Suppressor macrophage (primary cell): ENCODE measurements at regions not wholly inside any gene's neighbourhood (a gene's known extent, or its start where the extent isn't known, plus 50 kb on each side); places are given as distances from the start of the nearest gene placed in this dataset.

ENCODE experiments used
- DNase-seq, 4 experiments: peaks; one replicate each; pipeline ENCODE4 v3.0.0-alpha.2; 2020 to 2022

DNA sequence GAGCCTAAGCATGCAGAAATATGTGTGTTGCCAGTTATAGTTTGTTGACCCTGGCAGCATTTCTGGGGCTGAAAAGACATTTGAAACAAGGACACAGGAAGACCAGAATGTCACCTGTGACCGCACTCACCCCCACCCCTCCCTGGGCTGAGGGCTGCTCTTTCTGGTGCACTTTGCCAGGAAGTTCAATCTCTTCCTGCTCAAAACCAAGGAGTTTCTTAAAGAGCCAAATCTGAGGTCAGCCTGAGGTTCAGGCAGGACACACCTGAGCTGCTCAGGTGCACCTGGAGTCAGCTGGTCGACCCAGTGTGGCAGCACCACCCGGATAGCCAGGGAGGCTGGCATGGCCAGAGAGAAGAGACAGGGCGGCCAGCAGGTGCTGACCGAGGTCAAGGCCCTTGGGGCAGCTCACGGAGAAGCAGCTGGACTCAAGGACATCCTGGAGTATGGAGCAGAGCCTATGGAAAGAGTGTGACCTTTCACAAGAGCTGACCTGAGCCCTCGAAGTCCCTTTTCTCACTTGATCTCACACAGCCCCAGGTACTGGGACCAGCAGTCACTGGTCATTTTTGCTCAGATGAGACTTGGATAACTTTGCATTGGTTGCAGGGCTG lies 376.9 kb upstream of the IRX4 start:
- DNase-seq: no peak

DNA sequence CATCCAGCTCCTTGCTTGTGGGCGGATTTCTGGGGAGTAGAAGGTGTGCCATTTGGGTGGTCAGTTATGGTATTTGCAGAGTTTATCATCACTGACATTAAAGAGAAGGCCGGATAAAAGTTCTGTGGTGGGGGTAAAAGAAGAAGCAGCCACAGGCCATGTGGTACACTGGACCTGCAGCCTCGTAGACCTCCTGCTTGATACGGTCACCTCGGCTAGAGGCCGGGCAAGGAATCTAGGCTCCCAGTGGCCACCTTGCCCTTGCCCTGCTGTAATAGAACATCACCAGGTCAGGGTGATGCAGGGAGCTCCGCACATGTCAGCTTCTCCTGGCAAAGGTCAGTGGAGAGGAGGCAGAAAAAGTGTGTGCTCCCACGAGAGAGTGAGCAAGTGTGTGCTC lies 376.1 kb upstream of the IRX4 start:
- no peak for DNase-seq

DNA sequence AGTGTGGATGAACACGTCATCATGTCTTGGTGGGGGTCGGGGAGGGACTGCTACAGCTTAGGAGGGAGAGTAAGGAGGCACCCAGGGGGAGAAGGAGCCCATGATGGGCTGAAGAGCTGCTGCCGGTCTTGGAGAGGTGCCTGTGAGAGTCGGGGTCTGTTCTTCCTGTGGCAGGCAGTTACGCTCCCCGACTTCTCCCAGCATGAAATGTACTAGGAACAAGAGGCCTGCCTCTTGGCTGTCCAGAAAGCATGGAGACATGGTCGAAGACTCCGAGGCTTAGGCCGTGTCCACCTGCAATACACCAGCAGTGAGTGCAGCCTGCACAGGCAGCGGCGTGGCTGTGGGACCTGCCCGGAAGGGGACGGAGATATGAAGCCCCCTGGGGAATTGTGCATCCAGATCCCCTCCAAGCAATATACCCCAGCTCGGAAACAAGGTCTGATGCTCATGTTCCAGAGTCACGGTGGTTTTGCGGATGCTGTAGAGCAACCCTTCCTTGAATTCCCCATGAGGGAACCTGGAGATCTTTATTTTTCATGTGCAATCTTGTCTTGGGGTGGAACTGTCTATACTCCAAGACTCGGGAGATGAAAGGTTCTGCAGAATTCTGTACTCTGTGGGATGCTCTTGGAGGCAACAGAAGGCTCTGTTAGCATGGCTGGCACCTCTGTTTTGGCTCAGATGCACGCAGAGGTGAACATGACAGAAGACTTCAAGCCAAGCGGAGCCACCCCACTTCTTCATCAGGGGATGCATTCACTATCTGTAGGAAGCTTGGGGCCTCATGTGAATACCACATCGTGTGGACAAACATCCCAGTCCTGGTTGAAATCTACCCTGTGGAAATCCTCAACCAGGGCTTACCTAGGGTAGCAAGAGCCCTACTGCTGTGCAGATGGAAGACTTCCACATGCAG lies 374.9 kb upstream of the IRX4 start:
- no peak for DNase-seq

DNA sequence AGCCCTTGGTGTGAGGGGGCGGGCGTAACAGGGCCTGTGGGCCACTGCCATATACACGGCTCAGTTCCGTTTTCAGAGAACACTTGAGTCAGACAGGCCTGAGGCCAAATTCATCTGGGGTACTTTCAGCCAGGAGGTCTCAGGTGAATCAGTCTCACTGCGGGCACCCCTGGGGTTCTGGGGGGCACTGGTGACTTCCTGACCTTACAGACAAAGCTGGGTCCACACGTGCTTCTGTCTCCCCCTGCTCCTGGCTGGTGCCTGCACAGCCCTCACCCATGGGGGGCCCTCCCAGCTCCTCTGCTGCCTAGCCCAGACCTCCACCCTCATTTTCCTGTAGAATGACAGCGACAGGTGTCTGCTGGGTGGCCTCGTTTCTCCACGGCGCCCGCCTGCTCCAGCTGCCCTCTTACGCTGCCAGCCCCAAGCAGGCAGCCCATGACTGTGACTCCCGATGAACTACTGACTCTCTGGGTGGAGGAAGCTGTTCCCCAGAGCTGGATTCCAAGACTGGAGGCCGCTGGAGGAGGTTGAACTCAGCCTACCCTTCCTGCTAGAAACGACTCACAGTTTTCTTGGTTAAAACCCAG lies 374.1 kb upstream of the IRX4 start:
- DNase-seq: no peak

DNA sequence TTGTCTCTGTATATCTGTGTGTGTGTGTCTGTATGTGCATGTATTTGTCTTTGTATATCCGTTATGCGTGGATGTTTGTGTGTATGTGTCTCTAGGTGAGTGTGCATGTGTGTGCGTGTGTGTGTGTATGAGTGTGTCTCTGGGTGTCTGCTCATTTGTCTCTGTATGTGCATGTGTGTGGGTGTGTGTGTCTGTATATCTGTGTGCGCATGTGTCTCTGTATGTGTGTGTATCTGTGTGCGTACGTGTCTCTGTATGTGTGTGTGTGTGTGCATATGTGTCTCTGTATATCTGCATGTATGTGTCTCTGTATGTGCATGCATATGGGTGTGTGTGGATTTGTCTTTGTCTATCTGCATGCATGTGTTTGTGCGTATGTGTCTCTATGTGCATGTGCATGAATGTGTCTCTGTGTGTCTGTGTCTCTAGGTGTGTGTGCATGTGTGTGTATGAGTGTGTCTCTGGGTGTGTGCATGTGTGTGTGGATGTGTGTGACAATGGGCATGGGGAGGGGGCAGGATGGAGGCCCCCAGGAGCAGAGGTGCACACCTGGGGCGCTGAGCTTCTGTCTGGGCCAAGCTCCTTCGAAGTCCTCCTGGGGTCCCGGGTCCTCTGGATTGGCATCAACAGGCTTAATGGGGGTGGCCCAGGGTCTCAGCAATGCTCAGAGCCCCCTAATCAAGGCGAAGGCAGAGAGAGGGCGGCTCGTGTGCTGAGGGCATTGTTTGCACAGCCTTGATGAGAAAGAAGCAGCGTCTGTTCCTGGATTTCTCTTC lies 373.4 kb upstream of the IRX4 start:
- no peak for DNase-seq

DNA sequence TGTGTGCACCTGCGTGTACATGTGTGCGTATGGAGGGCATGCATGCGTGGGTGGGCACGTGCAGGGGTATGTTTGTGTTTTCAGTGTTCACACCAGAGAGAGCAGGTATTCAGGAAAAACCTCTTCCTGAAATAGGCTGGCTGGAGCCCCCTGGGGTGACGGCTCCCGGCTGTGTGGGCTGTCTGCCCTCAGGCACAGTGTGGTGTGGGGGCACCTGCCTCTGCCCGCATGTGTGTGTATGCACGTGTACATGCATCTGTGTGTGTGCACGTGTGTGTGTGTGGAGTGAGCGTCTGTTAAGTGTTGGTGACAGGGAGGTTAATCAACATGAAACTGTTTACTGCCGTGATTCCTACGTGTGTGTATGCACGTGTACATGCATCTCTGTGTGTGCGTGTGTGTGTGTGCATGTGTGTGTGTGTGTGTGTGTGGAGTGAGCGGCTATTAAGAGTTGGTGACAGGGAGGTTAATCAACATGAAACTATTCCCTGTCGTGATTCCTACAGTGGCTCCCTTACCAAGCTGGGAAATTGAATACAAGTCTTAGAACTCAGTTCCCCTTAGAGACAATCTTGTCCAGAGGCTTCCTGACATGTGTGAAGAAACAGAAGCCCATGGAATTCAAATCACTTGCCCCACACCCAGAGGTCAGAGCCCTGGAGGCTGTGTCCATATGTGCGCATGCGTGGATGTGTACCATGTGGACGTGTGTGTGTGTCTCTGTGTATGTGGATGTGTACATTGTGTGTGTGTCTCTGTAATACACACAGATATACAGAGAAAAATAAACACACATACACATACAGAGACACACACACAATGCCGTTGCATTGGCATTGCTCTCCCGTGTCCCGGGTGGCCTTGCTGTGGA lies 372.4 kb upstream of the IRX4 start:
- no peak for DNase-seq

DNA sequence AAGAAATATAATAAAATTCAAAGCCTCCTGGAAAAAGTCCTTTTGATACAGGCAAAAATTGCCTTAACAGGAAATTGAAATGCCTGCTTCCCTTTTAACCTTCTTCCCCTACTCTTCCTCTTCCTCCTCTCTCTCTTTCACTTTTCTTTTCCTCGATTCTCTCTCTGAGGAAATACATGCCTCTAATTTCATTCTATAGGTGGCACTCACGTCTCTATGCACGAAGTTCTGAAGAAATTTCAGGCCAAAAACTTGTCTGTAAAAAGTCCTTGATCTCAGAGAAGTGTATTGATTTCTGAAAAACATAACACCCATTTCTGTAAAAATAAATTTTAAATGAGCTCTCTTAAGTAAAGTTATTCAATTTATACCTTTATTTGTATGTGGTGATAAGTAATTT lies 371.7 kb upstream of the IRX4 start:
- no peak for DNase-seq

DNA sequence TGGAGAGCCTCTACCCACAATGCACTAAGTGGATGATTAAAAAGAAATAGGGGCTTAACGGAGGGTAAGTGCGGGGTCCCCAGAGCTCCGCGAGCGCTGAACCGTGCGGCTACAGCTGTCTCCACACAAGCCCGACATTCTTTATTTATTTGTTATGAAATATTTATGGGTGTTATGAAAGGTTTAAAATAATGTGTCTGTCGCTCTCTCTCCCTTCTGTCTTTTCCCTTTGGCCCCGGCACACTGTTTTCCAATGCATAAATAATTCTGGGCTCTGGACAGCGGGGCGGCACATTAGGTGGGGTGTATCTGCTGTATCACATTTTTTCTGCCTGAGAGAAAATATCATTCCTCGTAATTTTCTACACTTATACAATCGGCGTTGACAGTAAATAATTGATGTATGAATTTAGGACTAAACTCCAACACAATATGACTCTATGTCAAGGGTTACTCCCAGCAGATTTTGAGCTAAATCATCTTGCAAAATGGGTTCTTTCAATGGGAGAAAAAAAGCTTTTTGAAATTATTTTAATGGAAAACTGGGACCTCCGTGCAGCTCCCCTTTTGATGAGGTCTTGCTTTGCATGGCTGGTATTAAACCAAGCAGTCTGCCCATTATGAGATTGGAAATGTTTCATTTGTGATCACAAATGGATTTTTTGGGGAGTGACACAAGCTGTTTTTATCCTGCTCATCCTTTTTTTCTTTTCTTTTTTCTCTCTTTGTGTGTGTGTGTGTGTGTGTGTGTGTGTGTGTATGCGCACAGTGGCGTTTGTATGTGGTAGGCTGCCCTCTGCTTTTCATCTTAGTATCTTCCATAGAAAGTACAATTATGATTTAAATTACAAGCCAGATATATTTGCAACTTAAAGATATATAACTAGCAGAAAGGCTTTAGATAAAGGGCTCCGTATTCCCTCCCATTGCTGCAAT lies 370.6 kb upstream of the IRX4 start:
- DNase-seq: no peak

DNA sequence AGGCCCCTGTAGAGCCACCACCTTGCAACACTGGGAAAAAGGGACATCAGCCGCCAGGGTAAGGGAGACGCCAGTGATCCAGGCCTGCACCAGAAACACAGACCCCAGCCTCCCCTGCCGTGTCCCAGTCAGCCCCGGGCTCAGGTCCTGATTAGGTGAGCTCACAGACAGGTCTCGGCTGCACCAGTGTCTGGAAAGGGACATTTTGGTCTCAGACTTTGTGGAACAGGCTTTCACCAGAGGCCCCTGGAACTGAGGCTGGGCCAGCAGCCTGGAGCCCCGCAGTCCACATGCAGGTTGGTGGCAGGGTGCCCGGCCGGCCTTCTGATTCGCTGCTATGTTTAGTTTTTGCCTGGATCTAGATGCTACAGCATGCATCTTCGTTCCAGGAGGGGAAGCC lies 369.0 kb upstream of the IRX4 start:
- DNase-seq: no peak

DNA sequence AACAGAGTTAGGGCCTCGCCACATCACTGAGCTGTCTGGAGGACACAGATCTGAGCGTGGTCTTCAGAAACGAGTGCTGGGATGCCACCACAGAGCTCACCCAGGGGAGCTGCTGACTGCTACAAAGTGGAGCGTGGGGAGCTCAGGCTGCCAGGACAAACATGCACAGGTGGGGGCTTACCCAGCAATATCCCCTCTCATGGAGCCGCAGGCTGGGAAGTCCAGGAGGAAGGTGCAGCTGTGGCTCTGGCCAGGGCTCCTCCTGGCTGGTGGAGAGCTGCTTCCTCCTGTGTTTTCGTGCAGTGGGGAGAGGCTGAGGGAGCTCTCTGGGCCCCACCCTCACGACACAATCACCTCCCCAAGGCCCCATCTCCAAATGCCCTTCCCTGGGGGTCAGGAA lies 368.6 kb upstream of the IRX4 start:
- DNase-seq: no peak

DNA sequence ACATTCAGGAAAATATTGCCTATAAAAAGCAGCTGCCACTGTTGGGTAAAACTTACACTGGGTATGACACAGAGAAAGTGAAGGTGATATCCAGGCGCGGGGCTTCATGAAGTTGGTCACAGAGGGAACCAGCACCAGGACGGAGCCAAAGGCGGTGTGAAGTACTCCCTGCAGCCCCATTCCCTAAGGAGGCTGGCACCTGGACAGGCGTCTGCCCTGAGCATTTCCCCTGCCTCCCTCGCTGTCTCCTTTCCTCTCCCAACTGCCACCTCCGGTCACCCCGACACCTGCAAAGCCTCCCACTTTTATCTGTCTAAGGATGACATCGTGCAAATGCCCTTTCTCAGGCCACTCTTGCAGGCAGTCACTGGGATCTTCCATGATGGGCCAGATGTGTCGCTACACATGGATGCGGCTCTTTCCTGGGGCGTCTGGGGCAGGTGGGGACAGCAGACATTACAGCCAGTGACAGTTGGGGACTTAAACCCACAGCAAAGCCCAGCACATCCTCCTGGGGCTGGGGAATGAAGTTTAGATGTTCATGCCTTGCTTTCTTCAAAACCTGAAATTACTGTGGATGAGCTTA lies 367.7 kb upstream of the IRX4 start:
- no peak for DNase-seq

DNA sequence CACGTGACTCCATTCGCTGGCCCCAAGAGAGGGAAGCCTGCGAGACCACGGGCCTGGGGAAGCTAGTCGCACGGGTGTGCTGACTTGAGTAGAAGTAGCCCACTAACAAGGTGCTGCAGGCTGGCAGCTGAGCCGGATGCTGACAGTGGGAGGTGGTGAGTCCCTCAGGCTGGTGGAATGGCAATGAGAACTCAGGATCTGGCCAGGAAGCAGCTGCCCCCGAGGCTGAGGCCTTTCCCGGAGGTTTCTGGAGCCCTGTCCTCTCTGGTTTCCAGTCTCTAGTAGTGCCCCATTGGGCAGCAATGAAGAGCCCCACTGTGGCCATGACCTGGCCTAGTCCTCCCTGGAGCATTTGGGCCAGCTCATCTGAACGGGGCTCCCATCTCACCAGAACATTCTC lies 366.7 kb upstream of the IRX4 start:
- DNase-seq: no peak

DNA sequence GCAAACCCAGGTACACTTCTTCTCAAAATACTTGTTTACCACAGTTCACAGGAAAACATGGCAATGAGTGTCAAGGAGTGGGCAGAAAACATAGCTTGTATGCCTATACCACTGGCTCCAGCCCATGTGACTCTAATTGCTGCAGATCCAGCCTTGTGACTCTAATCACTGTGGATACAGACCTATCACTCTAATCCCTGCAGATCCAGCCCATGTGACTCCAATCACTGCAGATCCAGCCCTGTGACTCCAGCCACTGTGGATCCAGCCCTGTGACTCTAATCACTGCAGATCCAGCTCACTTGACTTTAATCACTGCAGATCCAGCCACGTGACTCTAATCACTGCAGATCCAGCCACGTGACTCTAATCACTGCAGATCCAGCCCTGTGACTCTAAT lies 366.3 kb upstream of the IRX4 start:
- DNase-seq: no peak

DNA sequence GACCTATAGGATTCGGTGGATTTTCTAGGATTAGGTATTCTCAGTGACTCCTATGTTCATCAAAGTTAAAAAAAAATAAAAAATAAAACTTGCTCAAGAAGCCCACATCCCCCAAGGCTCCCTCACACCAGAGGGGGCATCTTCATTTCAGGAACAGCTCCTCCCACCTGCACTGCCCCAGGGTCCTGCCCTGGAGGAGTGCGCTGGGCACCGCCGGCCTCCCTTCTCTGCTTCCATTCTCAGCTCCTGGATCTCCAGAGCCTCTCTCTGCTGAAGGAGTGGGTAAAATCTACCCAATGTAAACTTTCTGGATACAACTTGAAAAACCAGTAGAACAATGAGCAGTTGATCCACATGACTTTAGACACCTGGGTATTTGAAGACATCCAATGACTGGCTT lies 359.8 kb upstream of the IRX4 start:
- no peak for DNase-seq

DNA sequence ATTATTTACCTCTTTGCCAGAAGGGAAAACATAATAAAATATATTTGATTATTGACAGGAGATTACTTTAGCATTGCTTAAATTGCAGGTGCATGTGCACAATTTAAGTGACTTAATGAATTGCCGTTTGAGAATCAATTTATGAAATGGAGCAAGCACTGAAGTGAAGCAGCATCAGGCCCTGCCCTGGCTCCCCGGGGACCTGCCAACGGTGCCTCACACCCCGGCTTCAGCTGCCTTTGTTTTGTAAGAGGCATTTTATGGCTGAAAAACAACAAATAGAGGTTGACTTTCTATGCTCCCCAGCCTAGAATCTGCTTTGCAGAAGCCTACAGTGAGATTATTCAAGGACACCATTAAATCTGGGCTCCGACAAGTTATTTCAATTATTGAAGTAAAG lies 359.1 kb upstream of the IRX4 start:
- DNase-seq: no peak

DNA sequence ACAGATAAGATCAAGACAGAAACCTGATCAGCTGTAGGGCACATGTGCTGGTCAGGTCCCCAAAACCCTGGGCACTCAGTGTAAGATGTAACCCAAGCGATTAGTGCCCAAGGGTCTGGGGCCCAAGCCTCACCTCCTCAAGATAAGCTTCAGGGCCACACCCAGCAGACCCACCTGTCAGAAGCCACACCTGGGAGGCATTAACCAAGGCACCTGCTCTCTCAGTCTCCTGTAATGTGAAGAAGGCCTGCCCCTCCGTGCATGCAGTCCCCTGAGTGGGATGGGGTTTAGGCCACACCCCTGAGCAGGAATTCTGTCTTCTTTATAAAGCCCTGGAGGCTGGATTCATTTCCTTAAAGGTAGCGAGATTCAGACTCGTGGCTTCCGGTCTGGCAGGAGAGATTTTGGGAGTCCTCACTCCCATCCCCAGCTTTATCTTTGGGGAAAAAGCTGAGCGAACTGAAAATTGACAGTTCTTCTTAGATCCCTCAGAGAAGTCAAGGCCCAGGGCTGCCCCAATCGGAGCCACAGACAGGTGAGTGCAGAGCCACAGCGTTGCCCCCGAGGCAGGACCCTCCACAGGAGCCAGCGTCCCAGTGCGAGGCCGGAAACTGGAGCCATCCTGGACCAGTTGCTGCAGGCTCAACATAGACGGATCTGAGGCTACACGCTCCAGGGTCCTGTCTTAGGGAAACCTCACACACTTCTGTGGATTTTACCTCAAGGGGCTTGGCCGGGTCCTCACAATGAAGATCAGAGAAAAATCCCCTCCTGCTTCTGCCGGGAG lies 357.6 kb upstream of the IRX4 start:
- DNase-seq: no peak

DNA sequence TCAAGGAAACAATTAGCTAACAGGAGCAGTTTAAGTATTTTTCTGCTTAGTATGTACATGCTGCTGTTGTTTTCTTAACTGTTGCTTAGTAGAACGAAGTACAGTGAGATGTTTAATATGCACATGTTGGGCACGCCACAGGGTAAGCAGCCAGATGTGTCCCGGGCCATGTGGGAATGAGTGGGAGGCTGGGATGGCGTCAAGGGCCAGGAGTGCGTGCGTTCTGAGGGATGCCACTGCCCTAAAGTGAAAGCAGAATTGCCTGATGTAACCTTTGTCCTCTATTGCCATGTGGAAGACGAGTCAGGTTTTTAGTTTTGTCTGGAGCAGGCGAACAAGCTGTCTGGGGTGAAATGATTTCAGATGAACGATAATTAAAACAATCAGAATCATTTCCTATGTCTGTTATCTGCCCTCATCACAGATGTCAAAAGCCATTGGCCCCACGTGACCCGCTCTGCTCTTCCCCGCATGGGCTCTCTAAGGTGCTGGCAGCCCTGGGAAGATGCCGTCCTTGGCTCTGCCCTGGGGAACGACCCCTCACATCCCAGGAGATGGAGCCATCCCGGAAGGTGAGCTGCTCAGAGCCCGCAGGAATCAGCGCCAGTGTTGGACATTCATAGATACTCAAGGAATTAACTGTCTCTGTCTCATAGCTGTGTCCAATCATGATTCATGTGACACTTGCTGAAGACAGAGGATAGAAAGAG lies 356.6 kb upstream of the IRX4 start:
- DNase-seq: no peak

DNA sequence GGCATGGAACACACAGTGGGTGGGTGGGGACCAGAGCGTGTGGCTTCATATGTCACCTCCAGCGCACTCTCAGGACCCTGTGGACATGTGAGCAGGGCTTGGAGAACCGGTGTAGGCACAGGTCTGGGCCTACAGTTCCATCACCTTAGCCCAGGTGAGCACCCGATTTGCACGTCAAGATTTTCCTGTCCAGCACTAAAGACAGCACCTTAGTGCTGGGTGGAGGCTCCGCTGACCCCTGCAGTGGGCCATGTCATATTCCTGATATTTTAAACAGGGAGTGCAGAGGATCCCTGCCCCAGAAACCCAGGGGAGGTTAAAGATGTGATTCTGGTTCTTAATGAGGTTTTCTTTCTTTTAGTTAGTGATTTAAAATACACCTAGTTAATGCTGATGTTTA lies 356.0 kb upstream of the IRX4 start:
- no peak for DNase-seq

DNA sequence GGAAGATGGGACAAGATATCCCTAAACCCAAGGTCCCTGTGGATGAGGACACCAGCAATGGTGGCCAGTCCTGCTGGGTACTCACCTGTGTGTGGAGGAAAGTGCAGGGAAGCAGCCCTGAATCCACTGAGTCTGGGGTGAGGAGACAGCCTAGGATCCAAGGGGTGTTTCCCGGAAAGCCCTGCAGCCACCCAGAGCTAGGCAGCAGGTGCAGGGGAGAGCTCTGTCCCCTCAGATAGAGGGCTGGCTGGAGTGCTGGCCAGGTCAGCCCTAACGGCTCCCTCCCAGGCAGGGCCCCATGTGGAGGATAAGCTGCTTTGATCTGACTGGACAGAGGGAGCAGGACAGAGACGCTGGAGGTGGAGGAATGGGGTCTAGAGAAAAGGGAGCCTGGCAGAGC lies 344.7 kb upstream of the IRX4 start:
- no peak for DNase-seq
